ENCODE measurements at regions not wholly inside any gene's neighbourhood (a gene's known extent, or its start where the extent isn't known, plus 50 kb on each side); places are given as distances from the start of the nearest gene placed in this dataset.

DNA sequence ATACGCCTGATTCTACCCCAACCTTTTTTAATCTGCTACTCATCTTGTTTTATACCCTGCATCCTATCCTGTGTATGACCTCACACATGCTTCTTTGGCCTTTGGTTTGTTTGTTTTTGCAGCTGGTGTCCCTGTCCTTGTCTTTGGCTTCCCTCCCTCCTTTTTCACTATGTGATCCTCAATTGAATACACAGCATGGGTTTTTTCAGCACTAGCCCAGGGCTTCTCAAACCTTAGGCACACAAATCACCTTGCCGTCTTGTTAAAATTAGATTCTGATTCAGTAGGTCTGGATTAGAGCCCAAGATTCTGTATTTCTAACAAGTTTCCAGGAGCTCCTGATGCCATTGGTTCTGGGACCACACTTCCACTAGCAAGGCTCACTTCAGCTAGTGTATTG lies 321.5 kb upstream of the MAN1A1 start:
- TF ChIP-seq, protein P1, sequence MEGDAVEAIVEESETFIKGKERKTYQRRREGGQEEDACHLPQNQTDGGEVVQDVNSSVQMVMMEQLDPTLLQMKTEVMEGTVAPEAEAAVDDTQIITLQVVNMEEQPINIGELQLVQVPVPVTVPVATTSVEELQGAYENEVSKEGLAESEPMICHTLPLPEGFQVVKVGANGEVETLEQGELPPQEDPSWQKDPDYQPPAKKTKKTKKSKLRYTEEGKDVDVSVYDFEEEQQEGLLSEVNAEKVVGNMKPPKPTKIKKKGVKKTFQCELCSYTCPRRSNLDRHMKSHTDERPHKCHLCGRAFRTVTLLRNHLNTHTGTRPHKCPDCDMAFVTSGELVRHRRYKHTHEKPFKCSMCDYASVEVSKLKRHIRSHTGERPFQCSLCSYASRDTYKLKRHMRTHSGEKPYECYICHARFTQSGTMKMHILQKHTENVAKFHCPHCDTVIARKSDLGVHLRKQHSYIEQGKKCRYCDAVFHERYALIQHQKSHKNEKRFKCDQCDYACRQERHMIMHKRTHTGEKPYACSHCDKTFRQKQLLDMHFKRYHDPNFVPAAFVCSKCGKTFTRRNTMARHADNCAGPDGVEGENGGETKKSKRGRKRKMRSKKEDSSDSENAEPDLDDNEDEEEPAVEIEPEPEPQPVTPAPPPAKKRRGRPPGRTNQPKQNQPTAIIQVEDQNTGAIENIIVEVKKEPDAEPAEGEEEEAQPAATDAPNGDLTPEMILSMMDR (conservative IDR thresholded peaks at IDR 0.05; ENCODE audit: low read depth, low read length) = no peak
- no peak for TF ChIP-seq MAZ (IDR thresholded peaks at IDR 0.05; ENCODE audit: borderline replicate concordance, low read depth, low read length)
- no peak for TF ChIP-seq CHD1 (IDR thresholded peaks at IDR 0.05; ENCODE audit: low read depth, low read length)
- TF ChIP-seq POLR2A (IDR thresholded peaks at IDR 0.05; ENCODE audit: low read depth, low read length) = no peak

All from IMR-90 (cell line).